RWPE2 (cell line): ENCODE measurements at regions not wholly inside any gene's neighbourhood (a gene's known extent, or its start where the extent isn't known, plus 50 kb on each side); places are given as distances from the start of the nearest gene placed in this dataset.

Source experiments
- ATAC-seq: fragments of 200-7000 bp; cut with Tn5 transposase; 3 replicates; pipeline ENCODE4 v1.9.1; 2021; ENCODE audit warnings: low read depth
- DNase-seq: peaks from one replicate; pipeline ENCODE4 v3.0.0-alpha.2; 2020; ENCODE audit warnings: low spot score
- H3K27ac ChIP-seq: fragments of 450-650 bp; 2 replicates; pipeline ENCODE4 v1.5.1; 2017; ENCODE audit warnings: mild to moderate bottlenecking; ENCODE audit not compliant: poor library complexity, severe bottlenecking
- H3K27me3 ChIP-seq: fragments of 250-450 bp; sonication (Bioruptor Pico); 2 replicates; pipeline ENCODE4 v1.5.1; 2021; ENCODE audit warnings: mild to moderate bottlenecking, moderate library complexity; ENCODE audit not compliant: insufficient read depth, poor library complexity, severe bottlenecking
- H3K36me3 ChIP-seq: fragments of 250-450 bp; sonication (Bioruptor Pico); 2 replicates; pipeline ENCODE4 v1.5.1; 2020; ENCODE audit warnings: low read depth, mild to moderate bottlenecking, moderate library complexity
- H3K4me1 ChIP-seq: fragments of 250-450 bp; sonication (Bioruptor Pico); 2 replicates; pipeline ENCODE4 v1.5.1; 2021; ENCODE audit warnings: mild to moderate bottlenecking, moderate library complexity; ENCODE audit not compliant: insufficient read depth, poor library complexity, severe bottlenecking
- H3K4me3 ChIP-seq: fragments of 250-450 bp; sonication (Bioruptor Pico); 2 replicates; pipeline ENCODE4 v1.5.1; 2021; ENCODE audit warnings: mild to moderate bottlenecking, moderate library complexity; ENCODE audit not compliant: severe bottlenecking
- H3K9me3 ChIP-seq: fragments of 250-450 bp; sonication (Bioruptor Pico); 2 replicates; pipeline ENCODE4 v1.5.1; 2021; ENCODE audit warnings: mild to moderate bottlenecking, moderate library complexity; ENCODE audit not compliant: severe bottlenecking
- TF ChIP-seq, protein P1 (sequence below): fragments of 450-650 bp; IDR thresholded peaks from one replicate; pipeline ENCODE4 v1.5.1; 2017; ENCODE audit warnings: mild to moderate bottlenecking, moderate library complexity; ENCODE audit not compliant: poor library complexity, severe bottlenecking

- no peak for DNase-seq
- H3K4me1 ChIP-seq: no peaks in the 10 kb centered on the region
- H3K4me3 ChIP-seq: no peak overlapping the region
- no peaks in the 10 kb centered on the region for H3K27me3 ChIP-seq
- H3K36me3 ChIP-seq: no peaks in the 10 kb centered on the region
- TF ChIP-seq, protein P1, sequence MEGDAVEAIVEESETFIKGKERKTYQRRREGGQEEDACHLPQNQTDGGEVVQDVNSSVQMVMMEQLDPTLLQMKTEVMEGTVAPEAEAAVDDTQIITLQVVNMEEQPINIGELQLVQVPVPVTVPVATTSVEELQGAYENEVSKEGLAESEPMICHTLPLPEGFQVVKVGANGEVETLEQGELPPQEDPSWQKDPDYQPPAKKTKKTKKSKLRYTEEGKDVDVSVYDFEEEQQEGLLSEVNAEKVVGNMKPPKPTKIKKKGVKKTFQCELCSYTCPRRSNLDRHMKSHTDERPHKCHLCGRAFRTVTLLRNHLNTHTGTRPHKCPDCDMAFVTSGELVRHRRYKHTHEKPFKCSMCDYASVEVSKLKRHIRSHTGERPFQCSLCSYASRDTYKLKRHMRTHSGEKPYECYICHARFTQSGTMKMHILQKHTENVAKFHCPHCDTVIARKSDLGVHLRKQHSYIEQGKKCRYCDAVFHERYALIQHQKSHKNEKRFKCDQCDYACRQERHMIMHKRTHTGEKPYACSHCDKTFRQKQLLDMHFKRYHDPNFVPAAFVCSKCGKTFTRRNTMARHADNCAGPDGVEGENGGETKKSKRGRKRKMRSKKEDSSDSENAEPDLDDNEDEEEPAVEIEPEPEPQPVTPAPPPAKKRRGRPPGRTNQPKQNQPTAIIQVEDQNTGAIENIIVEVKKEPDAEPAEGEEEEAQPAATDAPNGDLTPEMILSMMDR: no peak
- no peak for ATAC-seq
- no peaks in the 10 kb centered on the region for H3K9me3 ChIP-seq
- no peak overlapping the region for H3K27ac ChIP-seq
These were observed 101.0 kb upstream of the EGFR start for GRCh38 chr7:54917613-54918391.

DNA sequence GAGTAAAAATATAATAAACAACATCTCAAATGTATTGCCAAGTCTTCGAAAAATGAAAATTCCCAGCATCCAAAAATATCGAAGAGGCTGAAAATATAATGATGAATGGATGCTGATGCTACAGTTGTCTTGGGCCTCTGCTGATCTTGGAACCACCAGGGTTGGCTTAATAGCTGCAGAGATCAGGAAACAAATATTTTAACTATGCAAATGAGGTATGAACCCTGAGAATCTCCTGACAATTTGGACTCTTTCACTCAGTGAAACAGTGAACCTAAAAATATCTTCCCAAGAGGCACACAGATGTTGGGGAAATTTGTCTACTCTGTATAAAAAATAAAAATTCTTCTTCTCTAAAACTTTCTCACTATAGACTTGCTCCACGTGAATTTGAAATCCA, 97.7 kb upstream of the EGFR start:
- H3K36me3 ChIP-seq: no peaks in the 10 kb centered on the region
- no peaks in the 10 kb centered on the region for H3K27me3 ChIP-seq
- no peak for ATAC-seq
- TF ChIP-seq, protein P1: no peak
- no peak for DNase-seq
- no peaks in the 10 kb centered on the region for H3K9me3 ChIP-seq
- H3K4me1 ChIP-seq: no peaks in the 10 kb centered on the region
- H3K4me3 ChIP-seq: no peak overlapping the region
- H3K27ac ChIP-seq: no peak overlapping the region

DNA sequence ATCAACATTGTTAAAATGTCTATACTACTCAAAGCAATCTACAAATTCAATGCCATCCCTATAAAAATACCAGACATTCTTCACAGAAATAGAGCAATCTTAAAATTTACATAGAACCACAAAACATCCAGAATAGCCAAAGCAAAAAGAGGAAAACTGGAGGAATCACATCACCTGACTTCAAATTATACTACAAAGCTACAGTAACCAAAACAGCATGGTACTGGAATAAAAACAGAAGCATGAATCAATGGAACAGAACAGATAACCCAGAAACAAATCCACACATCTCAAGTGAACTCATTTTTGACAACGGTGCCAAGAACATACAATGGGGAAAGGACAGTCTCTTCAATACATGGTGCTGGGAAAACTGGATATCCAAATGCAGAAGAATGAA, 87.3 kb upstream of the EGFR start:
- Histone ChIP-seq H3K36me3 (no peaks in the 10 kb centered on the region), H3K27ac (no peak overlapping the region), H3K4me3 (no peak overlapping the region), H3K27me3 (no peaks in the 10 kb centered on the region), H3K4me1 (no peaks in the 10 kb centered on the region), H3K9me3 (peaks cover 5% of the 10 kb centered on the region)
- TF ChIP-seq, protein P1: no peak
- no peak for DNase-seq
- ATAC-seq: no peak

- no peaks in the 10 kb centered on the region for H3K36me3 ChIP-seq
- no peaks in the 10 kb centered on the region for H3K27me3 ChIP-seq
- DNase-seq (no peak), ATAC-seq (peak; percentile 99)
- no peaks in the 10 kb centered on the region for H3K4me1 ChIP-seq
- H3K27ac ChIP-seq: peak overlapping the region; percentile 39
- TF ChIP-seq, protein P1: no peak
- peaks cover 5% of the 10 kb centered on the region for H3K9me3 ChIP-seq
- H3K4me3 ChIP-seq: peak overlapping the region; percentile 16
These were observed 85.8 kb upstream of the EGFR start for GRCh38 chr7:54932818-54933543.
